ENCODE measurements at regions not wholly inside any gene's neighbourhood (a gene's known extent, or its start where the extent isn't known, plus 50 kb on each side); places are given as distances from the start of the nearest gene placed in this dataset.

GRCh38 chr2:41703123-41703522, 344.7 kb upstream of the PKDCC start:
- Histone ChIP-seq H3K4me1 (ENCODE audit: insufficient read depth, low read length, poor library complexity, severe bottlenecking) (no peaks in the 10 kb centered on the region), H3K27ac (ENCODE audit: low read depth, low read length, poor library complexity, severe bottlenecking) (no peak overlapping the region), H3K36me3 (ENCODE audit: insufficient read depth, low read length) (no peaks in the 10 kb centered on the region), H2AFZ (ENCODE audit: low read length) (no peak overlapping the region), H3K4me3 (ENCODE audit: low read depth, low read length, poor library complexity, severe bottlenecking) (no peak overlapping the region), H3K79me2 (ENCODE audit: insufficient read depth, low read depth, low read length) (no peaks in the 10 kb centered on the region), H3K9me2 (ENCODE audit: insufficient read depth, low read length) (no peaks in the 10 kb centered on the region), H3K9me3 (ENCODE audit: low read length) (no peaks in the 10 kb centered on the region), H3K4me2 (ENCODE audit: low read length) (no peak overlapping the region), H4K20me1 (ENCODE audit: insufficient read depth, low read length) (no peaks in the 10 kb centered on the region)
- TF ChIP-seq EZH2phosphoT487 (IDR thresholded peaks at IDR 0.05; ENCODE audit: borderline replicate concordance, low read depth, low read length), result no peak
- TF ChIP-seq, protein P1, sequence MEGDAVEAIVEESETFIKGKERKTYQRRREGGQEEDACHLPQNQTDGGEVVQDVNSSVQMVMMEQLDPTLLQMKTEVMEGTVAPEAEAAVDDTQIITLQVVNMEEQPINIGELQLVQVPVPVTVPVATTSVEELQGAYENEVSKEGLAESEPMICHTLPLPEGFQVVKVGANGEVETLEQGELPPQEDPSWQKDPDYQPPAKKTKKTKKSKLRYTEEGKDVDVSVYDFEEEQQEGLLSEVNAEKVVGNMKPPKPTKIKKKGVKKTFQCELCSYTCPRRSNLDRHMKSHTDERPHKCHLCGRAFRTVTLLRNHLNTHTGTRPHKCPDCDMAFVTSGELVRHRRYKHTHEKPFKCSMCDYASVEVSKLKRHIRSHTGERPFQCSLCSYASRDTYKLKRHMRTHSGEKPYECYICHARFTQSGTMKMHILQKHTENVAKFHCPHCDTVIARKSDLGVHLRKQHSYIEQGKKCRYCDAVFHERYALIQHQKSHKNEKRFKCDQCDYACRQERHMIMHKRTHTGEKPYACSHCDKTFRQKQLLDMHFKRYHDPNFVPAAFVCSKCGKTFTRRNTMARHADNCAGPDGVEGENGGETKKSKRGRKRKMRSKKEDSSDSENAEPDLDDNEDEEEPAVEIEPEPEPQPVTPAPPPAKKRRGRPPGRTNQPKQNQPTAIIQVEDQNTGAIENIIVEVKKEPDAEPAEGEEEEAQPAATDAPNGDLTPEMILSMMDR (conservative IDR thresholded peaks at IDR 0.05; ENCODE audit: low read length), result no peak
- CTCF ChIA-PET (ENCODE audit: unreplicated experiment), result no interaction called here
- intact Hi-C loops (cut with micrococcal nuclease; ENCODE audit: unreplicated experiment), result loop anchor here (5.0 kb wide), 1 partner anchor 79 kb away; no protein-coding TSS in a partner anchor
- no peak for DNase-seq (ENCODE audit: low spot score)
- no TSS peak for BruUV-seq (replicated peaks)
- POLR2A ChIA-PET, result no interaction called here

DNA sequence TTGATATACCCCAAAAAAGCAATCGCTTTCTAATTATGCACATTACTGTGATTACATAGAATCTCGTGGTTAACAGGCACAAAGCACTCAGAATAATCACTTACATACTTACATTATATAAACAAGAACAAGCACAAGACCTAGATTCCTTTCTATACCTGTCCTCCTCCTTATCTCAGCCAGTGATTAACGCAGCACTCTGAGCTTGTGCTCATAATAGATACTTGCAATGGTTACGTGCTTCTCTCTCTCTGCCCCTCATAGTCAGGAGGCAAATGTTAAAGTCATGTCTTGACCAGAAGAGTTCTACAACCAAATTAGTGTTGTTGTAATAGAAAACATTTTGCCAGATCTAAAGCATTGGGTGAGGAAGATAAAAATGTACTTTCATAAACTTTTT, 342.2 kb upstream of the PKDCC start:
- no peak overlapping the region for H2AFZ ChIP-seq (ENCODE audit: low read length)
- no TSS peak for BruUV-seq (replicated peaks)
- ChIA-PET POLR2A (no interaction called here), CTCF (ENCODE audit: unreplicated experiment) (no interaction called here)
- TF ChIP-seq, protein P1 (conservative IDR thresholded peaks at IDR 0.05; ENCODE audit: low read length), result no peak
- TF ChIP-seq EZH2phosphoT487 (IDR thresholded peaks at IDR 0.05; ENCODE audit: borderline replicate concordance, low read depth, low read length), result no peak
- H4K20me1 ChIP-seq (ENCODE audit: insufficient read depth, low read length), result no peaks in the 10 kb centered on the region
- H3K9me3 ChIP-seq (ENCODE audit: low read length), result no peaks in the 10 kb centered on the region
- H3K36me3 ChIP-seq (ENCODE audit: insufficient read depth, low read length), result no peaks in the 10 kb centered on the region
- no peaks in the 10 kb centered on the region for H3K79me2 ChIP-seq (ENCODE audit: insufficient read depth, low read depth, low read length)
- H3K4me3 ChIP-seq (ENCODE audit: low read depth, low read length, poor library complexity, severe bottlenecking), result no peak overlapping the region
- DNase-seq (ENCODE audit: low spot score), result no peak
- H3K4me2 ChIP-seq (ENCODE audit: low read length), result no peak overlapping the region
- intact Hi-C loops (cut with micrococcal nuclease; ENCODE audit: unreplicated experiment), result no loop called here
- no peaks in the 10 kb centered on the region for H3K9me2 ChIP-seq (ENCODE audit: insufficient read depth, low read length)
- no peaks in the 10 kb centered on the region for H3K4me1 ChIP-seq (ENCODE audit: insufficient read depth, low read length, poor library complexity, severe bottlenecking)
- no peak overlapping the region for H3K27ac ChIP-seq (ENCODE audit: low read depth, low read length, poor library complexity, severe bottlenecking)

GRCh38 chr2:41706286-41706685, 341.5 kb upstream of the PKDCC start:
- Histone ChIP-seq H3K4me1 (ENCODE audit: insufficient read depth, low read length, poor library complexity, severe bottlenecking) (no peaks in the 10 kb centered on the region), H3K9me3 (ENCODE audit: low read length) (no peaks in the 10 kb centered on the region), H4K20me1 (ENCODE audit: insufficient read depth, low read length) (no peaks in the 10 kb centered on the region), H2AFZ (ENCODE audit: low read length) (no peak overlapping the region), H3K4me2 (ENCODE audit: low read length) (no peak overlapping the region), H3K27ac (ENCODE audit: low read depth, low read length, poor library complexity, severe bottlenecking) (no peak overlapping the region), H3K36me3 (ENCODE audit: insufficient read depth, low read length) (no peaks in the 10 kb centered on the region), H3K4me3 (ENCODE audit: low read depth, low read length, poor library complexity, severe bottlenecking) (no peak overlapping the region), H3K79me2 (ENCODE audit: insufficient read depth, low read depth, low read length) (no peaks in the 10 kb centered on the region), H3K9me2 (ENCODE audit: insufficient read depth, low read length) (no peaks in the 10 kb centered on the region)
- ChIA-PET CTCF (ENCODE audit: unreplicated experiment) (no interaction called here), POLR2A (no interaction called here)
- no peak for DNase-seq (ENCODE audit: low spot score)
- TF ChIP-seq, protein P1 (conservative IDR thresholded peaks at IDR 0.05; ENCODE audit: low read length), result no peak
- TF ChIP-seq EZH2phosphoT487 (IDR thresholded peaks at IDR 0.05; ENCODE audit: borderline replicate concordance, low read depth, low read length), result no peak
- intact Hi-C loops (cut with micrococcal nuclease; ENCODE audit: unreplicated experiment), result no loop called here
- no TSS peak for BruUV-seq (replicated peaks)
